Cerebellar nuclear complex (tissue), 1 donor: ENCODE measurements at regions not wholly inside any gene's neighbourhood (a gene's known extent, or its start where the extent isn't known, plus 50 kb on each side); places are given as distances from the start of the nearest gene placed in this dataset.
"Not testable (repeated sequence)": the region's sequence is repeated elsewhere in the genome, so short reads cannot be mapped to it uniquely, and the experiment has no call there.

Source experiments
- DNase-seq, 2 experiments: peaks; one replicate each; lab custom pipeline; 2025; lab: John Stamatoyannopoulos, UW

- DNase-seq: no peak
Measured at GRCh38 chr9:33695299-33695698, 100.1 kb upstream of the PRSS3 start.

GRCh38 chr9:33695856-33696255 is 99.5 kb upstream of the PRSS3 start:
- DNase-seq: no peak

- no peak for DNase-seq
Measured at GRCh38 chr9:33697171-33697570, 98.2 kb upstream of the PRSS3 start.

- no peak for DNase-seq
Measured at GRCh38 chr9:33698267-33698666, 97.1 kb upstream of the PRSS3 start.

GRCh38 chr9:33700940-33701339 is 94.4 kb upstream of the PRSS3 start:
- DNase-seq: not testable (repeated sequence)

- DNase-seq: no peak
Measured at GRCh38 chr9:33703430-33704102, 91.8 kb upstream of the PRSS3 start.

- not testable (repeated sequence) for DNase-seq
Measured at GRCh38 chr9:33705440-33705839, 89.9 kb upstream of the PRSS3 start.

- no peak for DNase-seq
Measured at GRCh38 chr9:33708441-33708840, 86.9 kb upstream of the PRSS3 start.

GRCh38 chr9:33709269-33709668 is 86.1 kb upstream of the PRSS3 start:
- DNase-seq: no peak

- not testable (repeated sequence) for DNase-seq
Measured at GRCh38 chr9:33711418-33711817, 83.9 kb upstream of the PRSS3 start.

- no peak for DNase-seq
Measured at GRCh38 chr9:33714989-33715388, 80.4 kb upstream of the PRSS3 start.

- DNase-seq: no peak
Measured at GRCh38 chr9:33718987-33719386, 76.4 kb upstream of the PRSS3 start.

GRCh38 chr9:33719581-33720374 is 75.6 kb upstream of the PRSS3 start:
- no peak for DNase-seq

GRCh38 chr9:33721674-33722358 is 73.5 kb upstream of the PRSS3 start:
- DNase-seq: peak in 1 of 2 experiments; percentile 68

GRCh38 chr9:33722359-33722675 is 73.0 kb upstream of the PRSS3 start:
- no peak for DNase-seq

GRCh38 chr9:33728613-33729012 is 66.7 kb upstream of the PRSS3 start:
- DNase-seq: no peak

GRCh38 chr9:33731142-33731541 is 64.2 kb upstream of the PRSS3 start:
- no peak for DNase-seq

GRCh38 chr9:33731625-33732024 is 63.7 kb upstream of the PRSS3 start:
- no peak for DNase-seq

GRCh38 chr9:33734247-33734940 is 61.0 kb upstream of the PRSS3 start:
- not testable (repeated sequence) for DNase-seq

- not testable (repeated sequence) for DNase-seq
Measured at GRCh38 chr9:33734941-33735835, 60.2 kb upstream of the PRSS3 start.
